Bronchial epithelial cell (primary cell): ENCODE measurements at regions not wholly inside any gene's neighbourhood (a gene's known extent, or its start where the extent isn't known, plus 50 kb on each side); places are given as distances from the start of the nearest gene placed in this dataset.

Source experiments
- DNase-seq: peaks from one replicate; pipeline ENCODE4 v3.0.0-alpha.2; 2010; ENCODE audit warnings: low read depth
- FAIRE-seq: peaks from 2 replicates; lab custom pipeline; 2011; peaks lifted over from hg19 to GRCh38; lab: Jason Lieb, UNC
- H3K27me3 ChIP-seq: 2 replicates; pipeline ENCODE4 v1.5.1; 2011; ENCODE audit warnings: low read length; ENCODE audit not compliant: control insufficient read depth, insufficient read depth
- H3K36me3 ChIP-seq: 2 replicates; pipeline ENCODE4 v1.5.1; 2011; ENCODE audit warnings: low read length; ENCODE audit not compliant: control insufficient read depth, insufficient read depth
- H3K4me3 ChIP-seq: 2 replicates; pipeline ENCODE4 v1.5.1; 2011; ENCODE audit warnings: mild to moderate bottlenecking, low read depth, low read length, control low read depth
- CTCF ChIP-seq: IDR thresholded peaks from 2 replicates; pipeline ENCODE4 v1.5.1; 2011; ENCODE audit warnings: mild to moderate bottlenecking, moderate library complexity, low read length, control low read depth, inconsistent platforms; ENCODE audit not compliant: insufficient read depth, severe bottlenecking

- FAIRE-seq (no peak), DNase-seq (no peak)
- H3K36me3 ChIP-seq, result no peaks in the 10 kb centered on the region
- H3K27me3 ChIP-seq, result no peaks in the 10 kb centered on the region
- H3K4me3 ChIP-seq, result no peak overlapping the region
- TF ChIP-seq CTCF, result no peak
These were observed 689.0 kb downstream of the DIAPH3 start for GRCh38 chr13:59474696-59475095.

GRCh38 chr13:59475911-59476310 lies 687.8 kb downstream of the DIAPH3 start:
- no peaks in the 10 kb centered on the region for H3K36me3 ChIP-seq
- DNase-seq (no peak), FAIRE-seq (no peak)
- TF ChIP-seq CTCF, result no peak
- no peaks in the 10 kb centered on the region for H3K27me3 ChIP-seq
- no peak overlapping the region for H3K4me3 ChIP-seq

- FAIRE-seq (no peak), DNase-seq (peak; percentile 9)
- no peaks in the 10 kb centered on the region for H3K36me3 ChIP-seq
- no peak for TF ChIP-seq CTCF
- H3K27me3 ChIP-seq, result no peaks in the 10 kb centered on the region
- H3K4me3 ChIP-seq, result no peak overlapping the region
These were observed 687.4 kb downstream of the DIAPH3 start for GRCh38 chr13:59476366-59476765.

GRCh38 chr13:59477011-59477410 lies 686.7 kb downstream of the DIAPH3 start:
- Histone ChIP-seq H3K27me3 (no peaks in the 10 kb centered on the region), H3K4me3 (no peak overlapping the region), H3K36me3 (no peaks in the 10 kb centered on the region)
- FAIRE-seq (no peak), DNase-seq (no peak)
- no peak for TF ChIP-seq CTCF

GRCh38 chr13:59478908-59479307 lies 684.8 kb downstream of the DIAPH3 start:
- no peak overlapping the region for H3K4me3 ChIP-seq
- DNase-seq, result no peak
- H3K27me3 ChIP-seq, result no peaks in the 10 kb centered on the region
- H3K36me3 ChIP-seq, result no peaks in the 10 kb centered on the region
- FAIRE-seq, result no peak
- TF ChIP-seq CTCF, result no peak

GRCh38 chr13:59479629-59480028 lies 684.1 kb downstream of the DIAPH3 start:
- DNase-seq (no peak), FAIRE-seq (no peak)
- H3K4me3 ChIP-seq, result no peak overlapping the region
- no peaks in the 10 kb centered on the region for H3K36me3 ChIP-seq
- no peak for TF ChIP-seq CTCF
- no peaks in the 10 kb centered on the region for H3K27me3 ChIP-seq
